ENCODE measurements at regions not wholly inside any gene's neighbourhood (a gene's known extent, or its start where the extent isn't known, plus 50 kb on each side); places are given as distances from the start of the nearest gene placed in this dataset.

DNA sequence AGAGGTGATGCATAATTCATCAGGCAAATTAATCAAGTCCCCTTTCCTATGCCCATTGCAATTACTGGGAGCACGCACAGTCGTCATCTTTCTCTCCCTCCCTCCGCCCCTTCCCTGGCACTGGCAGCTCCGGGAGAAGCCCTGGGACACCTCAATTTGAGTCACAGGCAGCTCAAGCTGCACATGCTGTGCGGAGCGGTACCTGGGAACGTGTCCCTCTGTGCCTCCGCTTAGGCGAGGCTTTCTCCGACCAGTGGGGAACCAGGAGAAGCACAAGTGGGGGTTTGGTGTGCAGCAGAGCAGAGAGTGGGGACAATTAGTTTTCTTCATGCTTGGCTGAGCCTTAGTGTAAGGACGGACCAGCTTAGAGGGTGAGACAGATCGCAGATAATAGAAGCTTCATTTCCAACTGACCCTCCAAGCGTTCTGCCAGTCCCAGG is 88.3 kb downstream of the SOX14 start:
- H3K27me3 ChIP-seq (ENCODE audit: control insufficient read depth in 3 of 3, insufficient read depth in 3 of 3, low read depth in 1 of 3, low read length in 3 of 3): peaks cover 0 to 8% (median 0%) of the 10 kb centered on the region in 3 experiments
- H3K36me3 ChIP-seq (replicated peaks in 1 of 2; ENCODE audit: control insufficient read depth in 2 of 2, insufficient read depth in 2 of 2, low read length in 2 of 2): no peaks in the 10 kb centered on the region
- no peak overlapping the region for H2BK5ac ChIP-seq (ENCODE audit: low read length)
- no peak overlapping the region for H4K8ac ChIP-seq (ENCODE audit: low read depth, low read length)
- H3K4me1 ChIP-seq (ENCODE audit: control insufficient read depth in 2 of 2, insufficient read depth in 1 of 2, low read depth in 1 of 2, low read length in 2 of 2): peaks cover 13 to 26% of the 10 kb centered on the region in 2 donors
- H2BK12ac ChIP-seq (ENCODE audit: low read length): no peak overlapping the region
- H3K79me1 ChIP-seq (ENCODE audit: low read depth, low read length): no peaks in the 10 kb centered on the region
- H3K4me2 ChIP-seq (ENCODE audit: insufficient read depth, low read length, poor library complexity, severe bottlenecking): peak overlapping the region; percentile 32
- H3K23ac ChIP-seq (ENCODE audit: low read depth, low read length, poor library complexity): no peak overlapping the region
- peak; percentile 55 for DNase-seq (ENCODE audit: low spot score)
- no peak overlapping the region for H3K4ac ChIP-seq (ENCODE audit: low read length)
- no peak overlapping the region for H2AK5ac ChIP-seq (ENCODE audit: low read depth, low read length)
- H3K27ac ChIP-seq (replicated peaks; ENCODE audit: low read length): peak overlapping the region; percentile 77
- no peaks in the 10 kb centered on the region for H3K9me3 ChIP-seq (replicated peaks in 1 of 2; ENCODE audit: control insufficient read depth in 2 of 2, insufficient read depth in 1 of 2, low read depth in 1 of 2, low read length in 2 of 2)
- no CpG with 5 or more reads among the region's 13 CpGs for WGBS, 2 donors (ENCODE audit: extremely low coverage in 2 of 2, insufficient read length in 2 of 2, insufficient replicate concordance in 1 of 2)
- peak overlapping the region; percentile 13 for H2AFZ ChIP-seq (ENCODE audit: low read length)
- no peak overlapping the region for H2BK15ac ChIP-seq (ENCODE audit: low read length)
- H4K91ac ChIP-seq (ENCODE audit: low read depth, low read length, poor library complexity): no peak overlapping the region
- H3K14ac ChIP-seq (ENCODE audit: low read length): no peak overlapping the region
- no peak overlapping the region for H2BK120ac ChIP-seq (ENCODE audit: low read depth, low read length)
- H3K9ac ChIP-seq (ENCODE audit: low read depth, low read length, poor library complexity): no peak overlapping the region
- no peak overlapping the region for H3K4me3 ChIP-seq (ENCODE audit: low read length in 2 of 2)
- peak overlapping the region; percentile 81 for H3K18ac ChIP-seq (ENCODE audit: low read length)

DNA sequence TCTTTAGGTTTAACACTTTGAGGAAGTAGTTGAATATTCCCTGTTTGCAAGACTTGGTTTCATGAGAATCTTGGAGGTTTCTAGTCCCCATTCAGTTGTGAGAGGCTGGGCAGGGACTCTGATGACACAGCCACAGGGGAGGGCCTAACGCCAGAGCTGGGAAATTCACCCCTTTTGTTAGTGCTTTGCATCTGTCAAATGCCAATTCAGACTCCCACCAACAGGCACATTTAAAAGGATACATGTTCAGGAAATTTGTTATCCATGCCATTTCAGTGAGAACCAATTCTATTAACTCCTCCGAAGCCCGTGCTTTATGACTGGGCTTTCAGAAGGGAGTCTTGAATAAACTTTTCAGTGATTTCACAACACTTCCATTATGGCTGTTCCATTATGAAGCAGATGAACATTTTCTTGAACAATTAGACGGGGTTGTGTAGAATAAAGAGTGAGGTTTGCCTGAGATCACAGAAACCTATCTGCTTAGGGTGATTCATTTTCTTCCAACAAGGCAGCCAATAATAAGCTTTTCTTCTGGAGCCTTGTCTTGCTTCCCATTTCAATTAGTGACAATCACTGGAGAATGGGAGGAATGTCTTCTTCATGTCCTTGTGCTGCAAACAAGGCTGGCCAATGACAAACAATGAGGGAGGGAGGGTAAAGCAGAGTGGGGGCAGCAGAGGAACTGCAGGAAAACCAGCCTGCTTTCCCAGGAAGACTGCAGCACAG is 90.6 kb downstream of the SOX14 start:
- no peak overlapping the region for H2BK5ac ChIP-seq (ENCODE audit: low read length)
- peaks cover 0 to 6% (median 0%) of the 10 kb centered on the region in 3 experiments for H3K27me3 ChIP-seq (ENCODE audit: control insufficient read depth in 3 of 3, insufficient read depth in 3 of 3, low read depth in 1 of 3, low read length in 3 of 3)
- H4K8ac ChIP-seq (ENCODE audit: low read depth, low read length): no peak overlapping the region
- H3K18ac ChIP-seq (ENCODE audit: low read length): no peak overlapping the region
- peak; percentile 65 for DNase-seq (ENCODE audit: low spot score)
- H4K91ac ChIP-seq (ENCODE audit: low read depth, low read length, poor library complexity): no peak overlapping the region
- H2AK5ac ChIP-seq (ENCODE audit: low read depth, low read length): no peak overlapping the region
- peak overlapping the region; percentile 89 for H3K27ac ChIP-seq (replicated peaks; ENCODE audit: low read length)
- H3K79me1 ChIP-seq (ENCODE audit: low read depth, low read length): no peaks in the 10 kb centered on the region
- H3K4me1 ChIP-seq (ENCODE audit: control insufficient read depth in 2 of 2, insufficient read depth in 1 of 2, low read depth in 1 of 2, low read length in 2 of 2): peaks cover 13 to 26% of the 10 kb centered on the region in 2 donors
- no peak overlapping the region for H2BK120ac ChIP-seq (ENCODE audit: low read depth, low read length)
- no peak overlapping the region for H3K23ac ChIP-seq (ENCODE audit: low read depth, low read length, poor library complexity)
- no peak overlapping the region for H3K9ac ChIP-seq (ENCODE audit: low read depth, low read length, poor library complexity)
- H3K36me3 ChIP-seq (replicated peaks in 1 of 2; ENCODE audit: control insufficient read depth in 2 of 2, insufficient read depth in 2 of 2, low read length in 2 of 2): no peaks in the 10 kb centered on the region
- no peak overlapping the region for H2BK12ac ChIP-seq (ENCODE audit: low read length)
- H3K14ac ChIP-seq (ENCODE audit: low read length): no peak overlapping the region
- no CpG with 5 or more reads among the region's 4 CpGs for WGBS, 2 donors (ENCODE audit: extremely low coverage in 2 of 2, insufficient read length in 2 of 2, insufficient replicate concordance in 1 of 2)
- peak overlapping the region; percentile 11 for H3K4me2 ChIP-seq (ENCODE audit: insufficient read depth, low read length, poor library complexity, severe bottlenecking)
- no peaks in the 10 kb centered on the region for H3K9me3 ChIP-seq (replicated peaks in 1 of 2; ENCODE audit: control insufficient read depth in 2 of 2, insufficient read depth in 1 of 2, low read depth in 1 of 2, low read length in 2 of 2)
- H3K4ac ChIP-seq (ENCODE audit: low read length): no peak overlapping the region
- H3K4me3 ChIP-seq (ENCODE audit: low read length in 2 of 2): no peak overlapping the region
- no peak overlapping the region for H2BK15ac ChIP-seq (ENCODE audit: low read length)
- H2AFZ ChIP-seq (ENCODE audit: low read length): peak overlapping the region; percentile 11

DNA sequence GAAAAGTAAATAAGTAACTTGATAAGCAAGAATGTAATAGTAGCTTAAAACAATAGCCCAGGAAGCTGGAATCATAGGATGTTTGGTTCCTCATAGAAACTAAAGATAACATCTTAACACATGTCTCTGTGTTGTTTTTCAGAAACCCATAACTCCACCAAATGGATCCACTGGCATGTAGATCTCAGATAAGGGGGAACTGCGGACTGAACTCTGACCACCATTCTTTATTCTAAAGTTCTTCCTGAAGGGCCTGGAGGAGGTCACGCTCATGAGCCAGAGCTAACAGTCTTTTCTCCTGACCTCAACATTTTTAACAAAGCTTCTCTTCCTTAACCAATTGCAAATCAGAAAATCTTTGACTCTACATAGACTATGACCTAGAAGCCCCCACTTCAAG is 101.9 kb downstream of the SOX14 start:
- no peak for DNase-seq (ENCODE audit: low spot score)
- no peaks in the 10 kb centered on the region for H3K79me1 ChIP-seq (ENCODE audit: low read depth, low read length)
- no peak overlapping the region for H2BK120ac ChIP-seq (ENCODE audit: low read depth, low read length)
- H3K36me3 ChIP-seq (replicated peaks in 1 of 2; ENCODE audit: control insufficient read depth in 2 of 2, insufficient read depth in 2 of 2, low read length in 2 of 2): no peaks in the 10 kb centered on the region
- no peak overlapping the region for H2BK5ac ChIP-seq (ENCODE audit: low read length)
- H3K4me2 ChIP-seq (ENCODE audit: insufficient read depth, low read length, poor library complexity, severe bottlenecking): no peak overlapping the region
- H4K91ac ChIP-seq (ENCODE audit: low read depth, low read length, poor library complexity): no peak overlapping the region
- no peak overlapping the region for H3K9ac ChIP-seq (ENCODE audit: low read depth, low read length, poor library complexity)
- WGBS, 2 donors (ENCODE audit: extremely low coverage in 2 of 2, insufficient read length in 2 of 2, insufficient replicate concordance in 1 of 2): no CpG with 5 or more reads among the region's 2 CpGs
- no peak overlapping the region for H2AFZ ChIP-seq (ENCODE audit: low read length)
- no peak overlapping the region for H3K4me3 ChIP-seq (ENCODE audit: low read length in 2 of 2)
- no peak overlapping the region for H4K8ac ChIP-seq (ENCODE audit: low read depth, low read length)
- H3K14ac ChIP-seq (ENCODE audit: low read length): no peak overlapping the region
- peaks cover 0 to 9% of the 10 kb centered on the region in 2 donors for H3K9me3 ChIP-seq (replicated peaks in 1 of 2; ENCODE audit: control insufficient read depth in 2 of 2, insufficient read depth in 1 of 2, low read depth in 1 of 2, low read length in 2 of 2)
- H2AK5ac ChIP-seq (ENCODE audit: low read depth, low read length): no peak overlapping the region
- no peak overlapping the region for H3K27ac ChIP-seq (replicated peaks; ENCODE audit: low read length)
- no peak overlapping the region for H3K4ac ChIP-seq (ENCODE audit: low read length)
- peaks cover 0 to 3% (median 0%) of the 10 kb centered on the region in 3 experiments for H3K27me3 ChIP-seq (ENCODE audit: control insufficient read depth in 3 of 3, insufficient read depth in 3 of 3, low read depth in 1 of 3, low read length in 3 of 3)
- H3K23ac ChIP-seq (ENCODE audit: low read depth, low read length, poor library complexity): no peak overlapping the region
- no peaks in the 10 kb centered on the region for H3K4me1 ChIP-seq (ENCODE audit: control insufficient read depth in 2 of 2, insufficient read depth in 1 of 2, low read depth in 1 of 2, low read length in 2 of 2)
- H2BK12ac ChIP-seq (ENCODE audit: low read length): no peak overlapping the region
- H3K18ac ChIP-seq (ENCODE audit: low read length): no peak overlapping the region
- H2BK15ac ChIP-seq (ENCODE audit: low read length): no peak overlapping the region

DNA sequence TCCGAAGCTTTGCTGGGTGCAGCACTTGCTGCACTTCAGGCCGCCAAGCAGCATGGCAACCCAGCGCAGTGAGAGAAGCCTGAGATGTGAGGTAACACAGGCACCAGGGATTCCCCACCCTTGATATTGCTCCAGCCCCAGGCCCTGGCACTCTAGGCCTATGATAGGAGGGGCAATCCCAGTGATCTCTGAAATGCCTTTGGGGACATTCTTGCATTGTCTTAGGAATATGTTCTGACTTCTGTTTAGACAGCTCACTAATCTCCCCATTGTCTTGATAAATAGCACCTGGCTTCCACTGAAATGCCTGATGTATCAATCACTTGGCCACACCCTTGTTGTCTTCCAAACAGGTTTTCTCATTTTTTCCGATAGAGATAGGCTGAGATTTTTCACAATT is 102.8 kb downstream of the SOX14 start:
- Histone ChIP-seq H3K4me2 (ENCODE audit: insufficient read depth, low read length, poor library complexity, severe bottlenecking) (no peak overlapping the region), H3K36me3 (replicated peaks in 1 of 2; ENCODE audit: control insufficient read depth in 2 of 2, insufficient read depth in 2 of 2, low read length in 2 of 2) (no peaks in the 10 kb centered on the region), H3K23ac (ENCODE audit: low read depth, low read length, poor library complexity) (no peak overlapping the region), H2BK120ac (ENCODE audit: low read depth, low read length) (no peak overlapping the region), H3K4ac (ENCODE audit: low read length) (no peak overlapping the region), H3K79me1 (ENCODE audit: low read depth, low read length) (no peaks in the 10 kb centered on the region), H3K18ac (ENCODE audit: low read length) (no peak overlapping the region), H3K9ac (ENCODE audit: low read depth, low read length, poor library complexity) (no peak overlapping the region), H2AFZ (ENCODE audit: low read length) (no peak overlapping the region), H2BK15ac (ENCODE audit: low read length) (no peak overlapping the region), H3K9me3 (replicated peaks in 1 of 2; ENCODE audit: control insufficient read depth in 2 of 2, insufficient read depth in 1 of 2, low read depth in 1 of 2, low read length in 2 of 2) (peaks cover 0 to 9% of the 10 kb centered on the region in 2 donors), H3K27me3 (ENCODE audit: control insufficient read depth in 3 of 3, insufficient read depth in 3 of 3, low read depth in 1 of 3, low read length in 3 of 3) (no peaks in the 10 kb centered on the region), H4K8ac (ENCODE audit: low read depth, low read length) (no peak overlapping the region), H3K27ac (replicated peaks; ENCODE audit: low read length) (no peak overlapping the region), H3K4me3 (ENCODE audit: low read length in 2 of 2) (no peak overlapping the region), H2BK12ac (ENCODE audit: low read length) (no peak overlapping the region), H3K14ac (ENCODE audit: low read length) (no peak overlapping the region), H2AK5ac (ENCODE audit: low read depth, low read length) (no peak overlapping the region), H4K91ac (ENCODE audit: low read depth, low read length, poor library complexity) (no peak overlapping the region), H2BK5ac (ENCODE audit: low read length) (no peak overlapping the region), H3K4me1 (ENCODE audit: control insufficient read depth in 2 of 2, insufficient read depth in 1 of 2, low read depth in 1 of 2, low read length in 2 of 2) (no peaks in the 10 kb centered on the region)
- DNase-seq (ENCODE audit: low spot score): no peak
- no CpG with 5 or more reads among the region's 4 CpGs for WGBS, 2 donors (ENCODE audit: extremely low coverage in 2 of 2, insufficient read length in 2 of 2, insufficient replicate concordance in 1 of 2)

Measured in neuronal stem cell (in vitro differentiated cells).